Dedifferentiated amniotic fluid mesenchymal stem cell (primary cell): ENCODE measurements at regions not wholly inside any gene's neighbourhood (a gene's known extent, or its start where the extent isn't known, plus 50 kb on each side); places are given as distances from the start of the nearest gene placed in this dataset.

ENCODE experiments used
- DNase-seq: peaks from one replicate; pipeline ENCODE4 v3.0.0-alpha.2; 2016; ENCODE audit errors: extremely low spot score

GRCh38 chr7:155215576-155216325, 81.9 kb upstream of the INSIG1 start:
- DNase-seq, result no peak

GRCh38 chr7:155216475-155217272, 81.0 kb upstream of the INSIG1 start:
- no peak for DNase-seq

GRCh38 chr7:155217634-155218033, 80.0 kb upstream of the INSIG1 start:
- no peak for DNase-seq

GRCh38 chr7:155218276-155219153, 79.2 kb upstream of the INSIG1 start:
- no peak for DNase-seq

- DNase-seq, result no peak
These were observed 78.5 kb upstream of the INSIG1 start for GRCh38 chr7:155219154-155219531.

GRCh38 chr7:155219947-155220769, 77.5 kb upstream of the INSIG1 start:
- no peak for DNase-seq

- no peak for DNase-seq
These were observed 76.8 kb upstream of the INSIG1 start for GRCh38 chr7:155220903-155221302.

GRCh38 chr7:155221547-155221946, 76.1 kb upstream of the INSIG1 start:
- DNase-seq, result no peak

GRCh38 chr7:155222061-155222460, 75.6 kb upstream of the INSIG1 start:
- DNase-seq, result no peak

GRCh38 chr7:155222573-155222972, 75.1 kb upstream of the INSIG1 start:
- no peak for DNase-seq

GRCh38 chr7:155223021-155223420, 74.7 kb upstream of the INSIG1 start:
- DNase-seq, result no peak

- no peak for DNase-seq
These were observed 74.2 kb upstream of the INSIG1 start for GRCh38 chr7:155223503-155223902.

GRCh38 chr7:155224116-155224811, 73.4 kb upstream of the INSIG1 start:
- DNase-seq, result no peak

- no peak for DNase-seq
These were observed 72.6 kb upstream of the INSIG1 start for GRCh38 chr7:155225095-155225494.

- no peak for DNase-seq
These were observed 72.2 kb upstream of the INSIG1 start for GRCh38 chr7:155225516-155225915.

- DNase-seq, result no peak
These were observed 71.2 kb upstream of the INSIG1 start for GRCh38 chr7:155226261-155227003.

- no peak for DNase-seq
These were observed 70.5 kb upstream of the INSIG1 start for GRCh38 chr7:155227004-155227787.

GRCh38 chr7:155227788-155228458, 69.8 kb upstream of the INSIG1 start:
- no peak for DNase-seq

- no peak for DNase-seq
These were observed 69.2 kb upstream of the INSIG1 start for GRCh38 chr7:155228459-155228845.
